ENCODE measurements at regions not wholly inside any gene's neighbourhood (a gene's known extent, or its start where the extent isn't known, plus 50 kb on each side); places are given as distances from the start of the nearest gene placed in this dataset.

DNA sequence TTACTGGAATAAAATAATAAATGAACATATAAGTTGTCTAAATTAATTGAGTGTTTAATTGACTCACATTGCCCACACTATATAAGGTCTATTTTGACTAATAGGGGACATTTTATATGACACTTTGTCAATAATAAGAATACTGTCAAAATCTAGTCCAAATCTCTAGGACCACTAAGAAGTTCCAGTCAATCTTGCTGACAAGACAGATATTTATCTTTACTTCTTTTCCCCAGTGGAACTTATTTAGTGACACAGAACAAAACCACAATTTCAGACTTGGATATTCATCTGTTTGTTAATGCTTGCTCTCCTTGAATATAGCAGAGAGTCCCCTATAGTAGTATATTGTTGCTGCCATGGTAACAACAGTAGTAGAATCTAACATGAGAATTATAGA is 954.6 kb upstream of the MANEA start:
- no peaks in the 10 kb centered on the region for H3K9me3 ChIP-seq (ENCODE audit: low read length)
- no peak overlapping the region for H3K4me3 ChIP-seq (ENCODE audit: low read length)
- no peaks in the 10 kb centered on the region for H3F3A ChIP-seq (ENCODE audit: insufficient read depth, low read length, poor library complexity, severe bottlenecking)
- TF ChIP-seq, protein P1, sequence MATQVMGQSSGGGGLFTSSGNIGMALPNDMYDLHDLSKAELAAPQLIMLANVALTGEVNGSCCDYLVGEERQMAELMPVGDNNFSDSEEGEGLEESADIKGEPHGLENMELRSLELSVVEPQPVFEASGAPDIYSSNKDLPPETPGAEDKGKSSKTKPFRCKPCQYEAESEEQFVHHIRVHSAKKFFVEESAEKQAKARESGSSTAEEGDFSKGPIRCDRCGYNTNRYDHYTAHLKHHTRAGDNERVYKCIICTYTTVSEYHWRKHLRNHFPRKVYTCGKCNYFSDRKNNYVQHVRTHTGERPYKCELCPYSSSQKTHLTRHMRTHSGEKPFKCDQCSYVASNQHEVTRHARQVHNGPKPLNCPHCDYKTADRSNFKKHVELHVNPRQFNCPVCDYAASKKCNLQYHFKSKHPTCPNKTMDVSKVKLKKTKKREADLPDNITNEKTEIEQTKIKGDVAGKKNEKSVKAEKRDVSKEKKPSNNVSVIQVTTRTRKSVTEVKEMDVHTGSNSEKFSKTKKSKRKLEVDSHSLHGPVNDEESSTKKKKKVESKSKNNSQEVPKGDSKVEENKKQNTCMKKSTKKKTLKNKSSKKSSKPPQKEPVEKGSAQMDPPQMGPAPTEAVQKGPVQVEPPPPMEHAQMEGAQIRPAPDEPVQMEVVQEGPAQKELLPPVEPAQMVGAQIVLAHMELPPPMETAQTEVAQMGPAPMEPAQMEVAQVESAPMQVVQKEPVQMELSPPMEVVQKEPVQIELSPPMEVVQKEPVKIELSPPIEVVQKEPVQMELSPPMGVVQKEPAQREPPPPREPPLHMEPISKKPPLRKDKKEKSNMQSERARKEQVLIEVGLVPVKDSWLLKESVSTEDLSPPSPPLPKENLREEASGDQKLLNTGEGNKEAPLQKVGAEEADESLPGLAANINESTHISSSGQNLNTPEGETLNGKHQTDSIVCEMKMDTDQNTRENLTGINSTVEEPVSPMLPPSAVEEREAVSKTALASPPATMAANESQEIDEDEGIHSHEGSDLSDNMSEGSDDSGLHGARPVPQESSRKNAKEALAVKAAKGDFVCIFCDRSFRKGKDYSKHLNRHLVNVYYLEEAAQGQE (IDR thresholded peaks at IDR 0.05; ENCODE audit: borderline replicate concordance) = no peak
- no peak for TF ChIP-seq SMC3 (conservative IDR thresholded peaks at IDR 0.05; ENCODE audit: poor library complexity)
- no peak for TF ChIP-seq EZH2 (IDR thresholded peaks at IDR 0.05; ENCODE audit: borderline replicate concordance, insufficient read depth, low read length, poor library complexity, severe bottlenecking)
- TF ChIP-seq, protein P2, sequence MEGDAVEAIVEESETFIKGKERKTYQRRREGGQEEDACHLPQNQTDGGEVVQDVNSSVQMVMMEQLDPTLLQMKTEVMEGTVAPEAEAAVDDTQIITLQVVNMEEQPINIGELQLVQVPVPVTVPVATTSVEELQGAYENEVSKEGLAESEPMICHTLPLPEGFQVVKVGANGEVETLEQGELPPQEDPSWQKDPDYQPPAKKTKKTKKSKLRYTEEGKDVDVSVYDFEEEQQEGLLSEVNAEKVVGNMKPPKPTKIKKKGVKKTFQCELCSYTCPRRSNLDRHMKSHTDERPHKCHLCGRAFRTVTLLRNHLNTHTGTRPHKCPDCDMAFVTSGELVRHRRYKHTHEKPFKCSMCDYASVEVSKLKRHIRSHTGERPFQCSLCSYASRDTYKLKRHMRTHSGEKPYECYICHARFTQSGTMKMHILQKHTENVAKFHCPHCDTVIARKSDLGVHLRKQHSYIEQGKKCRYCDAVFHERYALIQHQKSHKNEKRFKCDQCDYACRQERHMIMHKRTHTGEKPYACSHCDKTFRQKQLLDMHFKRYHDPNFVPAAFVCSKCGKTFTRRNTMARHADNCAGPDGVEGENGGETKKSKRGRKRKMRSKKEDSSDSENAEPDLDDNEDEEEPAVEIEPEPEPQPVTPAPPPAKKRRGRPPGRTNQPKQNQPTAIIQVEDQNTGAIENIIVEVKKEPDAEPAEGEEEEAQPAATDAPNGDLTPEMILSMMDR (IDR thresholded peaks at IDR 0.05; ENCODE audit: poor library complexity, severe bottlenecking) = no peak
- H2AFZ ChIP-seq (ENCODE audit: low read depth, low read length) = no peak overlapping the region
- no peaks in the 10 kb centered on the region for H3K27me3 ChIP-seq (ENCODE audit: insufficient read depth, low read depth, low read length)
- no peak overlapping the region for H3K4me2 ChIP-seq (ENCODE audit: low read length)
- no peaks in the 10 kb centered on the region for H4K20me1 ChIP-seq (ENCODE audit: insufficient read depth)
- no peaks in the 10 kb centered on the region for H3K36me3 ChIP-seq (ENCODE audit: insufficient read depth, low read length)
- H3K9me2 ChIP-seq (ENCODE audit: insufficient read depth, low read length) = no peaks in the 10 kb centered on the region
- no peaks in the 10 kb centered on the region for H3K79me2 ChIP-seq (replicated peaks; ENCODE audit: insufficient read depth, low read length)
- H3K9ac ChIP-seq (ENCODE audit: low read length) = no peak overlapping the region
- no peak overlapping the region for H3K27ac ChIP-seq (ENCODE audit: low read length)

DNA sequence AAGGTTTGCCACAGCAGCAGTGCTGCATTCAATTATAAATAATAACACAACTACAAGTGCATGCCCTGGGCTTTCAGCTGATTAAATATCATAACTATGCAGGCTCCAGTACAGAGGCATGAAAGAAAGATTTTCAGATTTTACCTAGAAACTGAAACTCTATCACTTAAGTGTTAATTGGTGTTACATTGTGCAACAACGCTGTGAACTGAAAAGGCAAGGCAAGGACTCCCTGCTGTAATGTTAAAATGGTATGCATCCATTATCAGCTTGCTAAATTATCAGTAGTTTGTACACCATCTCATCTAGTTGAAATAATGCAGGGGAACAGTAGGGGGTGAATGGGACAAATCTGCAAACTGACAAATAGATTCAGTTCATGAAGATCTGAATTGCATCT is 976.7 kb upstream of the MANEA start:
- TF ChIP-seq TAF1 (IDR thresholded peaks at IDR 0.05; ENCODE audit: low read depth) (no peak), EZH2 (IDR thresholded peaks at IDR 0.05; ENCODE audit: borderline replicate concordance, insufficient read depth, low read length, poor library complexity, severe bottlenecking) (no peak), POLR2AphosphoS5 (IDR thresholded peaks at IDR 0.05) (no peak), RAD21 (conservative IDR thresholded peaks at IDR 0.05) (no peak), SMC3 (conservative IDR thresholded peaks at IDR 0.05; ENCODE audit: poor library complexity) (no peak), EP300 (conservative IDR thresholded peaks at IDR 0.05; ENCODE audit: poor library complexity, severe bottlenecking) (no peak), MXI1 (conservative IDR thresholded peaks at IDR 0.05; ENCODE audit: poor library complexity, severe bottlenecking) (no peak)
- TF ChIP-seq, protein P2 (IDR thresholded peaks at IDR 0.05; ENCODE audit: poor library complexity, severe bottlenecking) = no peak
- TF ChIP-seq, protein P1 (IDR thresholded peaks at IDR 0.05; ENCODE audit: borderline replicate concordance) = no peak
- Histone ChIP-seq H3K9ac (ENCODE audit: low read length) (no peak overlapping the region), H3K9me2 (ENCODE audit: insufficient read depth, low read length) (no peaks in the 10 kb centered on the region), H4K20me1 (ENCODE audit: insufficient read depth) (no peaks in the 10 kb centered on the region), H3K79me2 (replicated peaks; ENCODE audit: insufficient read depth, low read length) (no peaks in the 10 kb centered on the region), H3F3A (ENCODE audit: insufficient read depth, low read length, poor library complexity, severe bottlenecking) (no peaks in the 10 kb centered on the region), H3K36me3 (ENCODE audit: insufficient read depth, low read length) (no peaks in the 10 kb centered on the region), H3K9me3 (ENCODE audit: low read length) (no peaks in the 10 kb centered on the region), H2AFZ (ENCODE audit: low read depth, low read length) (no peak overlapping the region), H3K4me3 (ENCODE audit: low read length) (no peak overlapping the region), H3K4me2 (ENCODE audit: low read length) (no peak overlapping the region), H3K27me3 (ENCODE audit: insufficient read depth, low read depth, low read length) (no peaks in the 10 kb centered on the region), H3K27ac (ENCODE audit: low read length) (no peak overlapping the region)

Data from neural cell (in vitro differentiated cells).